Breast epithelium (tissue), 3 donors: ENCODE measurements at regions not wholly inside any gene's neighbourhood (a gene's known extent, or its start where the extent isn't known, plus 50 kb on each side); places are given as distances from the start of the nearest gene placed in this dataset.

ENCODE experiments used
- POLR2A ChIP-seq: fragments of 450-650 bp; IDR thresholded peaks from one replicate; pipeline ENCODE4 v1.6.1; 2016; ENCODE audit warnings: antibody characterized with exemption, mild to moderate bottlenecking, moderate library complexity
- TF ChIP-seq, protein P1 (sequence below), 3 donors: fragments of 450-650 bp; IDR thresholded peaks; one replicate each; pipeline ENCODE4 v1.5.1; 2016 to 2017; ENCODE audit warnings: antibody characterized with exemption in 3 of 3, mild to moderate bottlenecking in 3 of 3, moderate library complexity in 3 of 3

DNA sequence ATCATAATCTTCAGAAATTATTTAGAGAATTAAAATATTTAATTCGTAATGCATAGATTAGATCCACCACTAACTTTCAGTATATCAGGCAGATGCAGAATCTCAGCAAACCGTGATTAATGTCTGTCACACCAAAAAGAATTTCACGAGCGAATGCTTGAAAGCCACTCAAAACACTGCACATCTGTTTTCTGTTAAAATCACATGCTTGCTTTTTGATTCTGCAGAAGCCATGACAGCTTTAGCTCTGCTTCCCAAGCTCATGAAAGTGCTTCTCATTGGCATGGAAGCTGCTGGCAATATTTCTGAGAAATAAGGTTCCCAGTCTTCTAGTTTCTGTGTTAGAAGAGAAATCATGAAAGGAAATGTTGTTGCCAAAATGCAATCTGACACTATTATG is 837.8 kb upstream of the LRRN3 start:
- TF ChIP-seq, protein P1, sequence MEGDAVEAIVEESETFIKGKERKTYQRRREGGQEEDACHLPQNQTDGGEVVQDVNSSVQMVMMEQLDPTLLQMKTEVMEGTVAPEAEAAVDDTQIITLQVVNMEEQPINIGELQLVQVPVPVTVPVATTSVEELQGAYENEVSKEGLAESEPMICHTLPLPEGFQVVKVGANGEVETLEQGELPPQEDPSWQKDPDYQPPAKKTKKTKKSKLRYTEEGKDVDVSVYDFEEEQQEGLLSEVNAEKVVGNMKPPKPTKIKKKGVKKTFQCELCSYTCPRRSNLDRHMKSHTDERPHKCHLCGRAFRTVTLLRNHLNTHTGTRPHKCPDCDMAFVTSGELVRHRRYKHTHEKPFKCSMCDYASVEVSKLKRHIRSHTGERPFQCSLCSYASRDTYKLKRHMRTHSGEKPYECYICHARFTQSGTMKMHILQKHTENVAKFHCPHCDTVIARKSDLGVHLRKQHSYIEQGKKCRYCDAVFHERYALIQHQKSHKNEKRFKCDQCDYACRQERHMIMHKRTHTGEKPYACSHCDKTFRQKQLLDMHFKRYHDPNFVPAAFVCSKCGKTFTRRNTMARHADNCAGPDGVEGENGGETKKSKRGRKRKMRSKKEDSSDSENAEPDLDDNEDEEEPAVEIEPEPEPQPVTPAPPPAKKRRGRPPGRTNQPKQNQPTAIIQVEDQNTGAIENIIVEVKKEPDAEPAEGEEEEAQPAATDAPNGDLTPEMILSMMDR (IDR thresholded peaks at IDR 0.05), result no peak
- no peak for TF ChIP-seq POLR2A
